Choroid plexus epithelial cell (primary cell): ENCODE measurements at regions not wholly inside any gene's neighbourhood (a gene's known extent, or its start where the extent isn't known, plus 50 kb on each side); places are given as distances from the start of the nearest gene placed in this dataset.
"Not testable (repeated sequence)": the region's sequence is repeated elsewhere in the genome, so short reads cannot be mapped to it uniquely, and the experiment has no call there.

Source experiments
- DNase-seq: peaks from one replicate; pipeline ENCODE4 v3.0.0-alpha.2; 2010; ENCODE audit warnings: low read depth
- H3K4me3 ChIP-seq: 2 replicates; pipeline ENCODE4 v1.5.1; 2011; ENCODE audit warnings: low read depth, mild to moderate bottlenecking, control low read depth, low read length, moderate library complexity
- CTCF ChIP-seq: conservative IDR thresholded peaks from 2 replicates; pipeline ENCODE4 v1.5.1; 2011; ENCODE audit warnings: low read depth, mild to moderate bottlenecking, control low read depth, inconsistent platforms, low read length, moderate library complexity

- no peak for TF ChIP-seq CTCF
- peak; percentile 42 for DNase-seq
- no peak overlapping the region for H3K4me3 ChIP-seq
These were observed 195.2 kb upstream of the MME start for GRCh38 chr3:154884952-154885351.

GRCh38 chr3:154875142-154875541 lies 205.0 kb upstream of the MME start:
- DNase-seq = no peak
- no peak for TF ChIP-seq CTCF
- no peak overlapping the region for H3K4me3 ChIP-seq

- H3K4me3 ChIP-seq = no peak overlapping the region
- no peak for TF ChIP-seq CTCF
- no peak for DNase-seq
These were observed 207.4 kb upstream of the MME start for GRCh38 chr3:154872696-154873095.

GRCh38 chr3:154872074-154872473 lies 208.0 kb upstream of the MME start:
- TF ChIP-seq CTCF = no peak
- DNase-seq = no peak
- no peak overlapping the region for H3K4me3 ChIP-seq

- TF ChIP-seq CTCF = no peak
- DNase-seq = no peak
- no peak overlapping the region for H3K4me3 ChIP-seq
These were observed 215.2 kb upstream of the MME start for GRCh38 chr3:154864947-154865346.

- no peak overlapping the region for H3K4me3 ChIP-seq
- TF ChIP-seq CTCF = no peak
- peak; percentile 64 for DNase-seq
These were observed 217.9 kb upstream of the MME start for GRCh38 chr3:154862265-154862664.

GRCh38 chr3:154852998-154853397 lies 227.1 kb upstream of the MME start:
- not testable (repeated sequence) for DNase-seq, H3K4me3 ChIP-seq

GRCh38 chr3:154852515-154852914 lies 227.6 kb upstream of the MME start:
- no peak overlapping the region for H3K4me3 ChIP-seq
- no peak for DNase-seq
- no peak for TF ChIP-seq CTCF
